A673 (cell line): ENCODE measurements at regions not wholly inside any gene's neighbourhood (a gene's known extent, or its start where the extent isn't known, plus 50 kb on each side); places are given as distances from the start of the nearest gene placed in this dataset.

Experiments used
- BruUV-seq: library from RNA; stranded (reverse); fragments of 400-500 nt; replicated peaks from 2 replicates; lab custom pipeline; 2021; lab: Mats Ljungman, UMichigan
- CTCF ChIA-PET: fragments of 300-600 bp; sonication (Branson Sonifier 250); formaldehyde crosslinking; loops from one replicate; lab custom pipeline; 2022; ENCODE audit warnings: antibody characterized with exemption; lab: Charles Lee
- POLR2A ChIA-PET: fragments of 300-600 bp; sonication (Branson Sonifier 250); formaldehyde crosslinking; loops from one replicate; lab custom pipeline; 2022; ENCODE audit warnings: antibody characterized with exemption; ENCODE audit not compliant: low non-redundant PET; lab: Charles Lee
- DNase-seq: peaks from one replicate; pipeline ENCODE4 v3.0.0-alpha.2; 2015; ENCODE audit warnings: low spot score
- H3K27ac ChIP-seq: fragments of 200-600 bp; sonication (generic); 2 replicates; pipeline ENCODE4 v1.5.1; 2016; ENCODE audit warnings: mixed run types, low read depth, mild to moderate bottlenecking, mixed read lengths, antibody characterized with exemption, low read length; ENCODE audit not compliant: poor library complexity, severe bottlenecking
- H3K27me3 ChIP-seq: fragments of 200-600 bp; sonication (generic); replicated peaks from 2 replicates; pipeline ENCODE4 v1.6.1; 2017; ENCODE audit warnings: mixed run types, low read depth, mild to moderate bottlenecking, mixed read lengths, antibody characterized with exemption, low read length; ENCODE audit not compliant: insufficient read depth, poor library complexity
- H3K36me3 ChIP-seq: fragments of 200-600 bp; sonication (generic); 2 replicates; pipeline ENCODE4 v1.6.1; 2016; ENCODE audit warnings: mixed run types, mild to moderate bottlenecking, mixed read lengths, antibody characterized with exemption, low read length; ENCODE audit not compliant: insufficient read depth, poor library complexity, severe bottlenecking
- H3K4me1 ChIP-seq: fragments of 200-600 bp; sonication (generic); 2 replicates; pipeline ENCODE4 v1.6.1; 2017; ENCODE audit warnings: mixed run types, mild to moderate bottlenecking, mixed read lengths, antibody characterized with exemption, low read length; ENCODE audit not compliant: insufficient read depth, poor library complexity, severe bottlenecking
- H3K4me3 ChIP-seq: fragments of 200-600 bp; sonication (generic); 2 replicates; pipeline ENCODE4 v1.5.1; 2016; ENCODE audit warnings: low read depth, mixed run types, mild to moderate bottlenecking, mixed read lengths, low read length; ENCODE audit not compliant: poor library complexity, severe bottlenecking
- H3K9me3 ChIP-seq: fragments of 200-600 bp; sonication (generic); 2 replicates; pipeline ENCODE4 v1.6.1; 2016; ENCODE audit warnings: mixed run types, low read depth, mild to moderate bottlenecking, mixed read lengths, antibody characterized with exemption, low read length; ENCODE audit not compliant: poor library complexity, severe bottlenecking
- EZH2 ChIP-seq: fragments of 200-600 bp; sonication (generic); IDR thresholded peaks from 2 replicates; pipeline ENCODE4 v1.6.1; 2017; ENCODE audit warnings: borderline replicate concordance, low read depth, mild to moderate bottlenecking, mixed read lengths, antibody characterized with exemption, low read length; ENCODE audit not compliant: poor library complexity, severe bottlenecking
- intact Hi-C: fragments of 100-400 bp; cut with micrococcal nuclease; formaldehyde crosslinking; loops from one replicate; pipeline ENCODE4 v1.10.0; 2022; ENCODE audit not compliant: unreplicated experiment
- TF ChIP-seq, protein P1 (sequence below): fragments of 300-800, 200-600 bp; sonication (generic); conservative IDR thresholded peaks from 2 replicates; pipeline ENCODE4 v1.5.1; 2017; ENCODE audit warnings: low read depth, mild to moderate bottlenecking, antibody characterized with exemption, low read length, moderate library complexity, mixed read lengths

GRCh38 chr6:153207006-153207405 is 75.9 kb upstream of the RGS17 start:
- ChIA-PET CTCF (no interaction called here), POLR2A (no interaction called here)
- Histone ChIP-seq H3K36me3 (no peaks in the 10 kb centered on the region), H3K27ac (no peak overlapping the region), H3K4me3 (no peak overlapping the region), H3K4me1 (peaks cover 10% of the 10 kb centered on the region), H3K9me3 (peaks cover 3% of the 10 kb centered on the region), H3K27me3 (no peaks in the 10 kb centered on the region)
- intact Hi-C loops, result no loop called here
- TF ChIP-seq, protein P1, sequence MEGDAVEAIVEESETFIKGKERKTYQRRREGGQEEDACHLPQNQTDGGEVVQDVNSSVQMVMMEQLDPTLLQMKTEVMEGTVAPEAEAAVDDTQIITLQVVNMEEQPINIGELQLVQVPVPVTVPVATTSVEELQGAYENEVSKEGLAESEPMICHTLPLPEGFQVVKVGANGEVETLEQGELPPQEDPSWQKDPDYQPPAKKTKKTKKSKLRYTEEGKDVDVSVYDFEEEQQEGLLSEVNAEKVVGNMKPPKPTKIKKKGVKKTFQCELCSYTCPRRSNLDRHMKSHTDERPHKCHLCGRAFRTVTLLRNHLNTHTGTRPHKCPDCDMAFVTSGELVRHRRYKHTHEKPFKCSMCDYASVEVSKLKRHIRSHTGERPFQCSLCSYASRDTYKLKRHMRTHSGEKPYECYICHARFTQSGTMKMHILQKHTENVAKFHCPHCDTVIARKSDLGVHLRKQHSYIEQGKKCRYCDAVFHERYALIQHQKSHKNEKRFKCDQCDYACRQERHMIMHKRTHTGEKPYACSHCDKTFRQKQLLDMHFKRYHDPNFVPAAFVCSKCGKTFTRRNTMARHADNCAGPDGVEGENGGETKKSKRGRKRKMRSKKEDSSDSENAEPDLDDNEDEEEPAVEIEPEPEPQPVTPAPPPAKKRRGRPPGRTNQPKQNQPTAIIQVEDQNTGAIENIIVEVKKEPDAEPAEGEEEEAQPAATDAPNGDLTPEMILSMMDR, result no peak
- no peak for TF ChIP-seq EZH2
- DNase-seq, result no peak
- no TSS peak for BruUV-seq

GRCh38 chr6:153192943-153193885 is 62.1 kb upstream of the RGS17 start:
- BruUV-seq, result no TSS peak
- no peak for DNase-seq

GRCh38 chr6:153183925-153184324 is 52.8 kb upstream of the RGS17 start:
- BruUV-seq, result no TSS peak
- Histone ChIP-seq H3K4me3 (no peak overlapping the region), H3K9me3 (peaks cover 6% of the 10 kb centered on the region), H3K27me3 (no peaks in the 10 kb centered on the region), H3K4me1 (no peaks in the 10 kb centered on the region), H3K36me3 (no peaks in the 10 kb centered on the region), H3K27ac (no peak overlapping the region)
- TF ChIP-seq, protein P1, result no peak
- no peak for TF ChIP-seq EZH2
- CTCF ChIA-PET, result no interaction called here
- POLR2A ChIA-PET, result no interaction called here
- intact Hi-C loops, result no loop called here
- no peak for DNase-seq

More at GRCh38 chr6:153192943-153193885, 62.1 kb upstream of the RGS17 start:
- H3K4me3 ChIP-seq, result no peak overlapping the region
- no peaks in the 10 kb centered on the region for H3K36me3 ChIP-seq
- H3K27ac ChIP-seq, result no peak overlapping the region
- no peaks in the 10 kb centered on the region for H3K9me3 ChIP-seq
- intact Hi-C loops, result no loop called here
- TF ChIP-seq, protein P1, result no peak
- TF ChIP-seq EZH2, result no peak
- H3K4me1 ChIP-seq, result no peaks in the 10 kb centered on the region
- CTCF ChIA-PET, result no interaction called here
- POLR2A ChIA-PET, result no interaction called here
- H3K27me3 ChIP-seq, result no peaks in the 10 kb centered on the region
